MCF 10A (cell line): ENCODE measurements at regions not wholly inside any gene's neighbourhood (a gene's known extent, or its start where the extent isn't known, plus 50 kb on each side); places are given as distances from the start of the nearest gene placed in this dataset.

Experiments used
- BruUV-seq: library from RNA; stranded (reverse); fragments of 400-500 nt; replicated peaks from 2 replicates; lab custom pipeline; 2021; lab: Mats Ljungman, UMichigan
- CTCF ChIA-PET: fragments of 300-600 bp; sonication (Branson Sonifier 250); formaldehyde crosslinking; extraction: SDS; loops from one replicate; lab custom pipeline; 2021; ENCODE audit warnings: antibody characterized with exemption, inconsistent platforms; lab: Yijun Ruan, JAX
- POLR2A ChIA-PET: fragments of 300-600, 350-650 bp; sonication (Branson Sonifier 250); formaldehyde crosslinking; extraction: SDS; loops from one replicate; lab custom pipeline; 2020; ENCODE audit warnings: antibody characterized with exemption, inconsistent platforms; lab: Yijun Ruan, JAX
- DNase-seq: peaks from one replicate; pipeline ENCODE4 v3.0.0-alpha.2; 2018; ENCODE audit not compliant: unreplicated experiment
- H3K27ac Mint-ChIP-seq: one replicate; pipeline ENCODE4 v1.8.0; 2022; ENCODE audit warnings: mild to moderate bottlenecking, low read depth, mixed read lengths; ENCODE audit not compliant: unreplicated experiment
- H3K27me3 Mint-ChIP-seq: one replicate; pipeline ENCODE4 v1.8.0; 2022; ENCODE audit warnings: mixed read lengths; ENCODE audit not compliant: insufficient read depth, unreplicated experiment
- H3K36me3 Mint-ChIP-seq: one replicate; pipeline ENCODE4 v1.8.0; 2022; ENCODE audit warnings: mild to moderate bottlenecking, moderate library complexity, mixed read lengths; ENCODE audit not compliant: insufficient read depth, unreplicated experiment
- H3K4me1 Mint-ChIP-seq: one replicate; pipeline ENCODE4 v1.8.0; 2022; ENCODE audit warnings: mixed read lengths; ENCODE audit not compliant: insufficient read depth, unreplicated experiment
- H3K4me3 Mint-ChIP-seq: one replicate; pipeline ENCODE4 v1.8.0; 2022; ENCODE audit warnings: mild to moderate bottlenecking, moderate library complexity, mixed read lengths; ENCODE audit not compliant: unreplicated experiment
- H3K9me3 Mint-ChIP-seq: one replicate; pipeline ENCODE4 v1.8.0; 2022; ENCODE audit warnings: mixed read lengths; ENCODE audit not compliant: unreplicated experiment
- CTCF ChIP-seq: fragments of 200-600 bp; IDR thresholded peaks from one replicate; pipeline ENCODE4 v1.8.0; 2022; ENCODE audit warnings: antibody characterized with exemption, mild to moderate bottlenecking; ENCODE audit not compliant: unreplicated experiment
- intact Hi-C: fragments of 100-400 bp; cut with micrococcal nuclease; formaldehyde crosslinking; loops from 2 replicates; pipeline ENCODE4 v1.14.1; 2022

- Mint-ChIP-seq H3K36me3 (no peaks in the 10 kb centered on the region), H3K9me3 (no peaks in the 10 kb centered on the region), H3K4me1 (no peaks in the 10 kb centered on the region), H3K4me3 (no peak overlapping the region), H3K27me3 (no peaks in the 10 kb centered on the region), H3K27ac (no peak overlapping the region)
- TF ChIP-seq CTCF, result no peak
- no TSS peak for BruUV-seq
- DNase-seq, result no peak
- intact Hi-C loops, result no loop called here
- CTCF ChIA-PET, result interaction anchor here (0.9 kb wide), 1 partner anchor 22 kb away, joined by 4 read pairs; no protein-coding TSS in a partner anchor
- POLR2A ChIA-PET, result interaction anchor here (0.6 kb wide), 1 partner anchor 42 kb away, joined by 3 read pairs; no protein-coding TSS in a partner anchor
Measured at GRCh38 chr3:81931265-81932251, 170.1 kb upstream of the GBE1 start.

- no peaks in the 10 kb centered on the region for H3K27me3 Mint-ChIP-seq
- no TSS peak for BruUV-seq
- ChIA-PET CTCF (no interaction called here), POLR2A (interaction anchor here (0.6 kb wide), 2 partner anchors 89 to 109 kb away, joined by 3 read pairs; no protein-coding TSS in a partner anchor)
- no peak for TF ChIP-seq CTCF
- peak; percentile 13 for DNase-seq
- H3K36me3 Mint-ChIP-seq, result no peaks in the 10 kb centered on the region
- H3K4me3 Mint-ChIP-seq, result no peak overlapping the region
- no peak overlapping the region for H3K27ac Mint-ChIP-seq
- no peaks in the 10 kb centered on the region for H3K4me1 Mint-ChIP-seq
- intact Hi-C loops, result no loop called here
- H3K9me3 Mint-ChIP-seq, result no peaks in the 10 kb centered on the region
Measured at GRCh38 chr3:81929697-81930096, 168.3 kb upstream of the GBE1 start.

- no peak overlapping the region for H3K4me3 Mint-ChIP-seq
- intact Hi-C loops, result no loop called here
- no peak for DNase-seq
- POLR2A ChIA-PET, result no interaction called here
- no peaks in the 10 kb centered on the region for H3K4me1 Mint-ChIP-seq
- H3K27ac Mint-ChIP-seq, result no peak overlapping the region
- H3K9me3 Mint-ChIP-seq, result no peaks in the 10 kb centered on the region
- no TSS peak for BruUV-seq
- no peaks in the 10 kb centered on the region for H3K27me3 Mint-ChIP-seq
- TF ChIP-seq CTCF, result no peak
- H3K36me3 Mint-ChIP-seq, result no peaks in the 10 kb centered on the region
- CTCF ChIA-PET, result interaction anchor here (0.9 to 1.5 kb wide), 2 partner anchors 9 to 18 kb away, joined by 3 read pairs; no protein-coding TSS in a partner anchor
Measured at GRCh38 chr3:81927811-81928210, 166.4 kb upstream of the GBE1 start.

GRCh38 chr3:81925385-81925784 lies 163.9 kb upstream of the GBE1 start:
- DNase-seq, result no peak

More at GRCh38 chr3:81925385-81925784, 163.9 kb upstream of the GBE1 start:
- no peak overlapping the region for H3K4me3 Mint-ChIP-seq
- no peaks in the 10 kb centered on the region for H3K36me3 Mint-ChIP-seq
- POLR2A ChIA-PET, result no interaction called here
- CTCF ChIA-PET, result interaction anchor here (0.6 to 4.4 kb wide), 2 partner anchors 16 to 1593 kb away, joined by 3 to 23 read pairs; no protein-coding TSS in a partner anchor
- no peaks in the 10 kb centered on the region for H3K9me3 Mint-ChIP-seq
- TF ChIP-seq CTCF, result no peak
- no peaks in the 10 kb centered on the region for H3K4me1 Mint-ChIP-seq
- intact Hi-C loops, result no loop called here
- no TSS peak for BruUV-seq
- H3K27ac Mint-ChIP-seq, result no peak overlapping the region
- H3K27me3 Mint-ChIP-seq, result no peaks in the 10 kb centered on the region
